SK-N-SH (cell line): ENCODE measurements at regions not wholly inside any gene's neighbourhood (a gene's known extent, or its start where the extent isn't known, plus 50 kb on each side); places are given as distances from the start of the nearest gene placed in this dataset.

Experiments used
- CTCF ChIA-PET: fragments of 300-600, 350-600 bp; formaldehyde crosslinking; extraction: SDS; loops from one replicate; lab custom pipeline; 2021; lab: Yijun Ruan, JAX
- POLR2A ChIA-PET: fragments of 350-600 bp; sonication (Branson Sonifier 250); formaldehyde crosslinking; extraction: SDS; loops from one replicate; lab custom pipeline; 2020; ENCODE audit warnings: antibody characterized with exemption, inconsistent platforms; lab: Yijun Ruan, JAX
- DNase-seq: peaks from one replicate; pipeline ENCODE4 v3.0.0; 2012
- H2AFZ ChIP-seq: fragments of 200-600 bp; sonication (generic); 2 replicates; pipeline ENCODE4 v1.8.1; 2016; ENCODE audit warnings: antibody characterized with exemption, mild to moderate bottlenecking, low read depth
- H3F3A ChIP-seq: fragments of 200-600 bp; sonication (generic); replicated peaks from 2 replicates; pipeline ENCODE3; 2016; ENCODE audit warnings: antibody characterized with exemption, mild to moderate bottlenecking; ENCODE audit not compliant: insufficient read depth
- H3K27ac ChIP-seq, 2 experiments: fragments of 200-500 bp in 1 of 2; fragments of 200-600 bp in 1 of 2; sonication (Bioruptor generic) in 1 of 2; sonication (generic), shearing (Covaris generic) in 1 of 2; 2 replicates each; pipeline versions ENCODE4 v1.5.1 to v1.6.1; 2014 to 2016; ENCODE audit warnings: low read depth in 2 of 2, inconsistent platforms in 1 of 2, low read length in 1 of 2, mild to moderate bottlenecking in 1 of 2, mixed read lengths in 1 of 2
- H3K27me3 ChIP-seq: fragments of 200-600 bp; sonication (generic), shearing (Covaris generic); 2 replicates; pipeline ENCODE4 v1.6.1; 2016; ENCODE audit warnings: mixed run types; ENCODE audit not compliant: insufficient read depth
- H3K36me3 ChIP-seq, 2 experiments: fragments of 200-500 bp in 1 of 2; fragments of 200-600 bp in 1 of 2; sonication (Bioruptor generic) in 1 of 2; sonication (generic) in 1 of 2; replicated peaks in 1 of 2; 2 replicates each; pipeline versions ENCODE3 to v1.5.1; 2014 to 2016; ENCODE audit warnings: low read length in 1 of 2, mild to moderate bottlenecking in 1 of 2; ENCODE audit not compliant: insufficient read depth in 2 of 2, control insufficient read depth in 1 of 2
- H3K4me1 ChIP-seq, 2 experiments: fragments of 200-500 bp in 1 of 2; fragments of 200-600 bp in 1 of 2; sonication (Bioruptor generic) in 1 of 2; sonication (generic), shearing (Covaris generic) in 1 of 2; 2 replicates each; pipeline versions ENCODE4 v1.5.1 to v1.6.1; 2014 to 2016; ENCODE audit warnings: low read depth in 1 of 2, low read length in 1 of 2, mixed run types in 1 of 2; ENCODE audit not compliant: insufficient read depth in 2 of 2, control insufficient read depth in 1 of 2
- H3K4me2 ChIP-seq: fragments of 200-600 bp; sonication (generic), shearing (Covaris generic); 2 replicates; pipeline ENCODE4 v1.6.1; 2017; ENCODE audit warnings: mixed run types
- H3K4me3 ChIP-seq, 2 experiments: fragments of 200-500 bp in 1 of 2; fragments of 200-600 bp in 1 of 2; sonication (Bioruptor generic) in 1 of 2; sonication (generic), shearing (Covaris generic) in 1 of 2; 2 replicates each; pipeline versions ENCODE4 v1.5.1 to v1.8.1; 2014 to 2016; ENCODE audit warnings: low read depth in 2 of 2, inconsistent platforms in 1 of 2, low read length in 1 of 2, mild to moderate bottlenecking in 1 of 2, mixed read lengths in 1 of 2, moderate library complexity in 1 of 2
- H3K79me2 ChIP-seq: fragments of 200-600 bp; sonication (generic); 2 replicates; pipeline ENCODE4 v1.8.1; 2017; ENCODE audit warnings: mild to moderate bottlenecking; ENCODE audit not compliant: insufficient read depth
- H3K9ac ChIP-seq: fragments of 200-600 bp; sonication (generic); 2 replicates; pipeline ENCODE4 v1.6.1; 2017; ENCODE audit warnings: mixed run types
- H3K9me2 ChIP-seq: fragments of 200-600 bp; sonication (generic); 2 replicates; pipeline ENCODE4 v1.6.1; 2017; ENCODE audit warnings: mixed run types
- H3K9me3 ChIP-seq: fragments of 200-600 bp; sonication (generic); 2 replicates; pipeline ENCODE4 v1.6.1; 2017; ENCODE audit warnings: mixed run types, mild to moderate bottlenecking, moderate library complexity
- H4K20me1 ChIP-seq: fragments of 200-600 bp; sonication (generic); 2 replicates; pipeline ENCODE4 v1.6.1; 2017; ENCODE audit warnings: mild to moderate bottlenecking, mixed run types; ENCODE audit not compliant: insufficient read depth
- GABPA ChIP-seq: IDR thresholded peaks from 2 replicates; pipeline ENCODE4 v1.4.0; 2012; ENCODE audit warnings: low read depth, mild to moderate bottlenecking
- MEF2A ChIP-seq: IDR thresholded peaks from 2 replicates; pipeline ENCODE4 v1.4.0; 2012; ENCODE audit warnings: low read depth, borderline replicate concordance
- PBX3 ChIP-seq: IDR thresholded peaks from 2 replicates; pipeline ENCODE4; 2012
- TCF12 ChIP-seq: IDR thresholded peaks from 2 replicates; pipeline ENCODE4 v1.4.0; 2012
- WGBS: methylation state at CpG from one replicate; pipeline ENCODE4 v1.1.6; 2017; ENCODE audit warnings: low lambda C conversion rate; 5-methylcytosine and 5-hydroxymethylcytosine counted together

DNA sequence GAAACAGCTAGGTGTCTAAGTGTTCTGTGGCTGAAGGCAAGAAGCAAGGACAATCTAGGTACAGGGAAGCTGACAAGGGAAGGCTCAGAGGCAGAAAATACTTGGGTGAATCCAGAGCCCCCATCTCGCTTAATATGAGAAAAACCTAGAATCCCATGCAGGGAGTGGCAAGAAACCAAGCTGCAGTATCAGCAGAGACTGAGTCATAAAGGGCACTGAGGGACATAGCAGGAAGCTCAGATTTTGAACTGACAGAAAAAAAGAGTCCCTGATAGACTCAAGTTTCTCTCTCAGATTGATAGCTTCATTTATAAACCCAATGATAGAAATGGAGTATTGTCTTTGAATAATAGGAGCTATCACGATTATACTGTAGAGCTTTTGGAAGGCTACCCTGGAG, 77.3 kb upstream of the KCNJ15 start:
- Histone ChIP-seq H2AFZ (no peak overlapping the region; the same call in 1 of the 2 replicates), H3K27ac (no peak overlapping the region), H4K20me1 (no peaks in the 10 kb centered on the region), H3K9me2 (no peaks in the 10 kb centered on the region), H3K4me3 (no peak overlapping the region), H3K9ac (no peak overlapping the region), H3K79me2 (no peaks in the 10 kb centered on the region), H3K9me3 (no peaks in the 10 kb centered on the region), H3K4me2 (no peak overlapping the region), H3K4me1 (no peaks in the 10 kb centered on the region; a peak in 1 of 4 replicates), H3K27me3 (no peaks in the 10 kb centered on the region), H3F3A (no peaks in the 10 kb centered on the region), H3K36me3 (no peaks in the 10 kb centered on the region)
- no peak for TF ChIP-seq PBX3
- ChIA-PET CTCF (interaction anchor here (1.2 to 3.8 kb wide), 3 partner anchors 9 to 176 kb away, joined by 3 to 14 read pairs (median 4); no protein-coding TSS in a partner anchor), POLR2A (no interaction called here)
- WGBS: 54% methylated on average over 2 of the region's 2 CpGs
- DNase-seq: no peak

- Histone ChIP-seq H3K9me2 (no peaks in the 10 kb centered on the region), H2AFZ (no peak overlapping the region), H3K4me1 (no peaks in the 10 kb centered on the region; a peak in 1 of 4 replicates), H3K4me2 (no peak overlapping the region), H3F3A (no peaks in the 10 kb centered on the region), H3K27me3 (no peaks in the 10 kb centered on the region), H3K27ac (no peak overlapping the region), H3K9ac (no peak overlapping the region), H3K4me3 (no peak overlapping the region), H3K79me2 (no peaks in the 10 kb centered on the region), H3K36me3 (no peaks in the 10 kb centered on the region), H3K9me3 (0 out of 2 replicates have a peak, but pooled peaks cover 8% of the 10 kb centered on the region), H4K20me1 (no peaks in the 10 kb centered on the region)
- CTCF ChIA-PET: interaction anchor here (0.9 to 3.8 kb wide), 2 partner anchors 22 to 54 kb away, joined by 3 to 14 read pairs; no protein-coding TSS in a partner anchor
- TF ChIP-seq TCF12: peak; percentile 19; the same call in 1 of the 2 replicates
- TF ChIP-seq GABPA: no peak
- WGBS: 33% methylated on average over 4 of the region's 4 CpGs
- POLR2A ChIA-PET: no interaction called here
- no peak for DNase-seq
Measured at GRCh38 chr21:38181096-38181495, 75.7 kb upstream of the KCNJ15 start.

GRCh38 chr21:38182370-38182985, 74.3 kb upstream of the KCNJ15 start:
- H3K9ac ChIP-seq: no peak overlapping the region
- no peaks in the 10 kb centered on the region for H4K20me1 ChIP-seq
- no peaks in the 10 kb centered on the region; a peak in 1 of 4 replicates for H3K4me1 ChIP-seq
- TF ChIP-seq MEF2A: no peak
- no peaks in the 10 kb centered on the region for H3F3A ChIP-seq
- no peak overlapping the region for H3K4me3 ChIP-seq
- H3K27ac ChIP-seq: no peak overlapping the region
- no peak overlapping the region for H2AFZ ChIP-seq
- 27% methylated on average over 2 of the region's 2 CpGs for WGBS
- ChIA-PET POLR2A (no interaction called here), CTCF (no interaction called here)
- no peaks in the 10 kb centered on the region for H3K79me2 ChIP-seq
- H3K4me2 ChIP-seq: no peak overlapping the region
- H3K9me3 ChIP-seq: peaks cover 11% of the 10 kb centered on the region; the same call in 1 of the 2 replicates
- no peaks in the 10 kb centered on the region for H3K9me2 ChIP-seq
- H3K27me3 ChIP-seq: no peaks in the 10 kb centered on the region
- H3K36me3 ChIP-seq: no peaks in the 10 kb centered on the region
- DNase-seq: no peak
